Tibial artery (tissue), 4 donors: ENCODE measurements at regions not wholly inside any gene's neighbourhood (a gene's known extent, or its start where the extent isn't known, plus 50 kb on each side); places are given as distances from the start of the nearest gene placed in this dataset.

Experiments
- DNase-seq, 2 donors: peaks; one replicate each; pipeline ENCODE4 v3.0.0-alpha.2; 2019
- H3K27ac ChIP-seq, 2 donors: fragments of 200-600 bp; sonication (generic) in 1 of 2; 1 replicate in 1 of 2; 2 replicates in 1 of 2; pipeline ENCODE4 v1.5.1; 2018 to 2019; ENCODE audit warnings: mild to moderate bottlenecking in 1 of 2
- H3K27me3 ChIP-seq, 2 donors: fragments of 200-600 bp; sonication (generic) in 1 of 2; one replicate each; pipeline versions ENCODE4 v1.5.1 to v1.6.0; 2016 to 2019
- H3K36me3 ChIP-seq, 3 donors: fragments of 200-600 bp; sonication (generic) in 2 of 3; one replicate each; pipeline ENCODE4 v1.5.1; 2016 to 2019; ENCODE audit warnings: mild to moderate bottlenecking in 2 of 3
- H3K4me1 ChIP-seq, 4 donors: fragments of 200-600 bp; sonication (generic) in 2 of 4; 1 replicate in 3 of 4; 2 replicates in 1 of 4; pipeline ENCODE4 v1.5.1; 2016 to 2019
- H3K4me3 ChIP-seq, 2 donors: fragments of 200-600 bp; sonication (generic) in 1 of 2; 1 replicate in 1 of 2; 2 replicates in 1 of 2; pipeline ENCODE4 v1.5.1; 2018 to 2019; ENCODE audit warnings: mild to moderate bottlenecking in 2 of 2
- H3K9me3 ChIP-seq, 3 donors: fragments of 200-600 bp; sonication (generic) in 1 of 3; one replicate each; pipeline ENCODE4 v1.5.1; 2016 to 2019
- CTCF ChIP-seq, 2 experiments: fragments of 200-600 bp in 1 of 2; fragments of 450-650 bp in 1 of 2; IDR thresholded peaks; one replicate each; pipeline ENCODE4 v1.5.1; 2017 to 2019; ENCODE audit warnings: antibody characterized with exemption in 2 of 2, mild to moderate bottlenecking in 1 of 2, moderate library complexity in 1 of 2
- intact Hi-C: fragments of 100-400 bp; cut with DNase I; formaldehyde crosslinking; loops from one replicate; pipeline ENCODE4 v1.15.0; 2023; ENCODE audit warnings: low total_unique reads

- no peaks in the 10 kb centered on the region for H3K36me3 ChIP-seq
- H3K27ac ChIP-seq, result no peak overlapping the region
- no peak for DNase-seq
- no peaks in the 10 kb centered on the region for H3K9me3 ChIP-seq
- no peak overlapping the region for H3K4me3 ChIP-seq
- intact Hi-C loops, result no loop called here
- no peak for TF ChIP-seq CTCF (IDR thresholded peaks at IDR 0.05)
- H3K27me3 ChIP-seq, result no peaks in the 10 kb centered on the region
- peaks cover 0 to 11% (median 4%) of the 10 kb centered on the region in 4 donors for H3K4me1 ChIP-seq
These were observed 245.6 kb upstream of the ATP2B1 start for GRCh38 chr12:89954259-89954658.

- Histone ChIP-seq H3K4me1 (peaks cover 0 to 28% (median 16%) of the 10 kb centered on the region in 4 donors), H3K27me3 (no peaks in the 10 kb centered on the region), H3K27ac (no peak overlapping the region), H3K9me3 (no peaks in the 10 kb centered on the region), H3K4me3 (no peak overlapping the region), H3K36me3 (no peaks in the 10 kb centered on the region)
- no peak for TF ChIP-seq CTCF (IDR thresholded peaks at IDR 0.05)
- intact Hi-C loops, result no loop called here
- DNase-seq, result no peak
These were observed 243.0 kb upstream of the ATP2B1 start for GRCh38 chr12:89951694-89952060.

GRCh38 chr12:89951050-89951693 is 242.5 kb upstream of the ATP2B1 start:
- no peaks in the 10 kb centered on the region for H3K27me3 ChIP-seq
- H3K9me3 ChIP-seq, result no peaks in the 10 kb centered on the region
- H3K4me1 ChIP-seq, result peaks cover 0 to 28% (median 16%) of the 10 kb centered on the region in 4 donors
- TF ChIP-seq CTCF (IDR thresholded peaks at IDR 0.05), result no peak
- no peak overlapping the region for H3K27ac ChIP-seq
- no peak for DNase-seq
- no peaks in the 10 kb centered on the region for H3K36me3 ChIP-seq
- H3K4me3 ChIP-seq, result no peak overlapping the region
- intact Hi-C loops, result no loop called here

GRCh38 chr12:89950421-89950820 is 241.8 kb upstream of the ATP2B1 start:
- no peak overlapping the region for H3K4me3 ChIP-seq
- no peaks in the 10 kb centered on the region for H3K36me3 ChIP-seq
- no peaks in the 10 kb centered on the region for H3K9me3 ChIP-seq
- no peak for TF ChIP-seq CTCF (IDR thresholded peaks at IDR 0.05)
- H3K4me1 ChIP-seq, result peaks cover 0 to 28% (median 16%) of the 10 kb centered on the region in 4 donors
- intact Hi-C loops, result no loop called here
- no peak for DNase-seq
- peak overlapping the region in 1 of 2 donors; percentile 25 for H3K27ac ChIP-seq
- H3K27me3 ChIP-seq, result no peaks in the 10 kb centered on the region

- Histone ChIP-seq H3K4me1 (peaks cover 0 to 28% (median 16%) of the 10 kb centered on the region in 4 donors), H3K36me3 (no peaks in the 10 kb centered on the region), H3K9me3 (no peaks in the 10 kb centered on the region), H3K27me3 (no peaks in the 10 kb centered on the region), H3K4me3 (no peak overlapping the region), H3K27ac (peak overlapping the region in 1 of 2 donors; percentile 25)
- DNase-seq, result peak in 1 of 2 donors; percentile 41
- intact Hi-C loops, result no loop called here
- TF ChIP-seq CTCF (IDR thresholded peaks at IDR 0.05), result peak in 1 of 2 experiments; percentile 29
These were observed 241.0 kb upstream of the ATP2B1 start for GRCh38 chr12:89949457-89950195.
